CD14-positive monocyte (primary cell): ENCODE measurements at regions not wholly inside any gene's neighbourhood (a gene's known extent, or its start where the extent isn't known, plus 50 kb on each side); places are given as distances from the start of the nearest gene placed in this dataset.

Source experiments
- DNase-seq, 3 donors: peaks; one replicate each; pipeline ENCODE4 v3.0.0-alpha.2; 2011 to 2022
- H2AFZ ChIP-seq: 2 replicates; pipeline ENCODE4 v1.6.0; 2012; ENCODE audit warnings: mild to moderate bottlenecking, low read depth, low read length, inconsistent platforms; ENCODE audit not compliant: insufficient read depth, poor library complexity, severe bottlenecking
- H3K27ac ChIP-seq, 2 donors: 1 replicate in 1 of 2; 2 replicates in 1 of 2; pipeline ENCODE4 v1.5.1; 2012 to 2013; ENCODE audit warnings: low read length in 2 of 2, control low read depth in 1 of 2, inconsistent platforms in 1 of 2, low read depth in 1 of 2, mild to moderate bottlenecking in 1 of 2
- H3K27me3 ChIP-seq, 2 donors: one replicate each; pipeline versions ENCODE4 v1.6.0 to v1.6.1; 2011 to 2013; ENCODE audit warnings: low read length in 2 of 2; ENCODE audit not compliant: control insufficient read depth in 2 of 2, insufficient read depth in 2 of 2
- H3K36me3 ChIP-seq, 2 donors: replicated peaks in 1 of 2; 1 replicate in 1 of 2; 2 replicates in 1 of 2; pipeline versions ENCODE4 v1.5.1 to v1.6.1; 2012 to 2013; ENCODE audit warnings: low read length in 2 of 2, control low read depth in 1 of 2, inconsistent platforms in 1 of 2, mild to moderate bottlenecking in 1 of 2; ENCODE audit not compliant: insufficient read depth in 2 of 2, control insufficient read depth in 1 of 2
- H3K4me1 ChIP-seq, 2 donors: 1 replicate in 1 of 2; 2 replicates in 1 of 2; pipeline versions ENCODE4 v1.5.1 to v1.6.1; 2012 to 2013; ENCODE audit warnings: low read length in 2 of 2, control low read depth in 1 of 2, inconsistent platforms in 1 of 2, mild to moderate bottlenecking in 1 of 2, moderate library complexity in 1 of 2; ENCODE audit not compliant: insufficient read depth in 2 of 2, control insufficient read depth in 1 of 2
- H3K4me2 ChIP-seq: replicated peaks from 2 replicates; pipeline ENCODE3; 2012; ENCODE audit warnings: low read length, moderate library complexity, mild to moderate bottlenecking; ENCODE audit not compliant: poor library complexity, severe bottlenecking; ENCODE audit errors: extremely low read depth
- H3K4me3 ChIP-seq, 3 experiments: fragments of 200-600 bp in 1 of 3; sonication (generic) in 1 of 3; replicated peaks in 1 of 3; 1 replicate in 2 of 3; 2 replicates in 1 of 3; pipeline ENCODE4 v1.5.1; 2011 to 2013; ENCODE audit warnings: low read length in 3 of 3, mild to moderate bottlenecking in 3 of 3, control low read depth in 2 of 3, low read depth in 2 of 3, inconsistent platforms in 1 of 3, moderate library complexity in 1 of 3
- H3K79me2 ChIP-seq: 2 replicates; pipeline ENCODE4 v1.6.0; 2012; ENCODE audit warnings: mild to moderate bottlenecking, control low read depth, inconsistent platforms, low read length, moderate library complexity; ENCODE audit not compliant: insufficient read depth
- H3K9ac ChIP-seq: 2 replicates; pipeline ENCODE4 v1.6.0; 2017; ENCODE audit warnings: low read length, mild to moderate bottlenecking; ENCODE audit not compliant: insufficient read depth, poor library complexity, severe bottlenecking
- H3K9me3 ChIP-seq, 2 donors: replicated peaks in 1 of 2; 1 replicate in 1 of 2; 2 replicates in 1 of 2; pipeline versions ENCODE4 v1.5.1 to v1.6.1; 2012 to 2013; ENCODE audit warnings: low read length in 2 of 2, control low read depth in 1 of 2; ENCODE audit not compliant: control insufficient read depth in 1 of 2, insufficient read depth in 1 of 2
- H4K20me1 ChIP-seq: 2 replicates; pipeline ENCODE4 v1.6.0; 2012; ENCODE audit warnings: mild to moderate bottlenecking, low read length, control low read depth, moderate library complexity; ENCODE audit not compliant: insufficient read depth
- H3K27ac Mint-ChIP-seq, 7 donors: one replicate each; pipeline ENCODE4 v1.8.0; 2020; ENCODE audit warnings: mild to moderate bottlenecking in 7 of 7, mixed read lengths in 7 of 7, moderate library complexity in 6 of 7, inconsistent platforms in 2 of 7
- H3K27me3 Mint-ChIP-seq, 3 donors: one replicate each; pipeline ENCODE4 v1.8.0; 2021 to 2022; ENCODE audit warnings: low read depth in 3 of 3, mild to moderate bottlenecking in 3 of 3, mixed read lengths in 3 of 3, moderate library complexity in 3 of 3, inconsistent platforms in 1 of 3
- H3K36me3 Mint-ChIP-seq, 2 donors: one replicate each; pipeline ENCODE4 v1.8.0; 2020; ENCODE audit warnings: mixed read lengths in 2 of 2, inconsistent platforms in 1 of 2, mild to moderate bottlenecking in 1 of 2
- H3K4me1 Mint-ChIP-seq: one replicate; pipeline ENCODE4 v1.8.0; 2020; ENCODE audit warnings: mild to moderate bottlenecking, mixed read lengths
- H3K4me3 Mint-ChIP-seq, 2 donors: one replicate each; pipeline ENCODE4 v1.8.0; 2020; ENCODE audit warnings: mild to moderate bottlenecking in 2 of 2, mixed read lengths in 2 of 2, moderate library complexity in 1 of 2
- H3K9me3 Mint-ChIP-seq, 7 donors: one replicate each; pipeline ENCODE4 v1.8.0; 2020 to 2022; ENCODE audit warnings: mixed read lengths in 7 of 7, mild to moderate bottlenecking in 6 of 7, moderate library complexity in 6 of 7, inconsistent platforms in 2 of 7
- CTCF ChIP-seq: fragments of 200-600 bp; IDR thresholded peaks from one replicate; pipeline ENCODE4 v1.8.0; 2022; ENCODE audit warnings: antibody characterized with exemption, mild to moderate bottlenecking
- WGBS: methylation state at CpG from one replicate; pipeline ENCODE4 v1.1.5; 2013; ENCODE audit warnings: missing lambda C conversion rate; ENCODE audit not compliant: insufficient coverage; 5-methylcytosine and 5-hydroxymethylcytosine counted together
- intact Hi-C, 2 donors: fragments of 100-400 bp; cut with micrococcal nuclease; formaldehyde crosslinking; loops; one replicate each; pipeline versions ENCODE4 v1.15.0 to v1.15.1; 2023

- no CpG with 5 or more reads among the region's 1 CpG for WGBS
- H3K9me3 Mint-ChIP-seq, result peaks cover 7 to 20% (median 11%) of the 10 kb centered on the region in 7 donors
- no peaks in the 10 kb centered on the region for H3K36me3 Mint-ChIP-seq
- H3K4me1 Mint-ChIP-seq, result no peaks in the 10 kb centered on the region
- no peak overlapping the region for H3K9ac ChIP-seq
- TF ChIP-seq CTCF, result no peak
- no peak overlapping the region for H3K27ac Mint-ChIP-seq
- peaks cover 4 to 13% of the 10 kb centered on the region in 2 donors for H3K9me3 ChIP-seq
- H3K27me3 ChIP-seq, result no peaks in the 10 kb centered on the region
- H3K4me1 ChIP-seq, result no peaks in the 10 kb centered on the region
- no peak for DNase-seq
- no peaks in the 10 kb centered on the region for H3K36me3 ChIP-seq
- no peak overlapping the region for H3K4me3 Mint-ChIP-seq
- no peaks in the 10 kb centered on the region for H3K79me2 ChIP-seq
- intact Hi-C loops, result no loop called here
- no peak overlapping the region for H3K4me3 ChIP-seq
- no peaks in the 10 kb centered on the region for H4K20me1 ChIP-seq
- H3K27me3 Mint-ChIP-seq, result peaks cover 0 to 2% (median 0%) of the 10 kb centered on the region in 3 donors
- H2AFZ ChIP-seq, result no peak overlapping the region
- no peak overlapping the region for H3K27ac ChIP-seq
- H3K4me2 ChIP-seq, result no peak overlapping the region
Measured at GRCh38 chr3:19595884-19596283, 338.1 kb downstream of the EFHB start.
